NCI-H1092 (cell line): ENCODE measurements at regions not wholly inside any gene's neighbourhood (a gene's known extent, or its start where the extent isn't known, plus 50 kb on each side); places are given as distances from the start of the nearest gene placed in this dataset.
"Not testable (repeated sequence)": the region's sequence is repeated elsewhere in the genome, so short reads cannot be mapped to it uniquely, and the experiment has no call there.

Experiments used
- DNase-seq: peaks from one replicate; lab custom pipeline; 2025; lab: John Stamatoyannopoulos, UW

DNA sequence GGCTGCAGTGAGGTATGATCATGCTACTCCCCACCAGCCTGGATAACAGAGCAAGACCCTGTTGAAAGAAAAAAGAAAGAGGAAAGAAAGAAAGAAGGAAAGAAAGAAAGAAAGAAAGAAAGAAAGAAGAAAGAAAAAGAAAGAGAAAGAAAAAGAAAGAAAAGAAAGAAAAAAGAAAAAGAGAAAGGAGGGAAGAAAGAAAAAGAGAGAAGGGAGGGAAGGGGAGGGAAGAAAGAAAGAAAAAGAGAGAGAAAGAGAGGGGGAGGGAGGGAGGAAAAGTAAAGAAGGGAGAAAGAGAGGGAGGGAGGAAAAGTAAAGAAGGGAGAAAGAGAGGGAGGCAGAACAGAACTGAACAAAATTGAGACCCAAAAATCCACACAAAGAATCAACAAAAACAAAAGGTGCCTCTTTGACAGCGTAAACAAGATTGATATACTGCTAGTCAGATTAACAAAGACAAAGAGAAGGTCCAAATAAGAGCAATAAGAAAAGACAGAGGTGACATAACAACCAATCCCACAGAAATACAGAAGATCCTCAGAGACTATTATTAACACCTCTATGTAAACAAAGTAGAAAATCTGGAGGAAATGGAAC is 293.9 kb upstream of the AMIGO2 start:
- DNase-seq: no peak

DNA sequence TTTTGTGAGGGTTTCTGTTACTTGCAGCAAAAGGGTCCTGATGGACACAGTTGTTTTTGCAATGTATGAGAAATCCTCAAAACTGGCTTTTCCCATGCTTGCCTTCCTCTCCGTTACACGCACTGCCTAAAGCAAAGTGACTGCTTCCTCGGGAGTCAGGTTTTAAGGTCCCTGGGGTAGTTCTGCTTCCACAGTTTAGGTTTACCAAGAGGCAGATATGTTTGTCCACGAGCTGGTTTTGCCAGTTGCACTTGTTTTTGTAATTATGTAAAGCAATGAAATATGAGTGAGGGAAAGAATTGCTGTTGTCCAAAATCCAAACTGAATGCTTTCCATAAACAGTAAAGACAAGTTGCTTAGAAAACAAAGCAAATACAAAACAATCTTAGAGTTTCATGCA is 290.7 kb upstream of the AMIGO2 start:
- DNase-seq: no peak

- DNase-seq: no peak
Measured at GRCh38 chr12:47369085-47369484, 289.3 kb upstream of the AMIGO2 start.

DNA sequence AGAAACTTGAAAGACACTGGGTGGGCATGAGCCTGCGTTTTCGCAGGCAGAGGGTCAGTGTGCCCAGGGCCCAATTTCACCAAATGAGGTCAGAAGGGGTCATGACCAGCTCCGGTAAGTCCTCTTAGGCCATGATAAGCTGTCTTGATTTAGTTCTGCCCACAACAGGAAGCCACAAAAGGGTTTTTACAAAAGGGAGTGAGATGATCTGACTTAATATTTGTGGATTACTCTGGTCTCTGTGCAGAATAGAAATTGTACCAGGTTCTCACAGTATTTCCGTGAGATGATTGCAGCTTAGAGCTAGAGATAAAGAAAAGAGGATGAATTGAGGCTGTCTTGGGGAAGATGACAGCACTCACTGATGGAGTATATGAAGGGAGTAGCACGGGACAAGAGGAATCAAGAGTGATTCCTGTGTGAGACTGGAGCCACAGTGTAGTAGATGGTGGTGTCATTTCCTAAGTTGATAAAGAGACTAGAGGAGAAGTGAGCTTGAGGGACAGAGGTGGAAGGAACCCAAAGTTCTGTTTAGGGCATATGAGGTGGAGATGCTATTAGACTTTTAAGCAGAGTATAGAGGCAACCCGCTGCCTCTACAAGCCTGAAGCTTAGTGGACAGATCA is 288.3 kb upstream of the AMIGO2 start:
- DNase-seq: no peak

- no peak for DNase-seq
Measured at GRCh38 chr12:47366579-47366978, 286.8 kb upstream of the AMIGO2 start.

GRCh38 chr12:47366157-47366556 is 286.4 kb upstream of the AMIGO2 start:
- DNase-seq: no peak

DNA sequence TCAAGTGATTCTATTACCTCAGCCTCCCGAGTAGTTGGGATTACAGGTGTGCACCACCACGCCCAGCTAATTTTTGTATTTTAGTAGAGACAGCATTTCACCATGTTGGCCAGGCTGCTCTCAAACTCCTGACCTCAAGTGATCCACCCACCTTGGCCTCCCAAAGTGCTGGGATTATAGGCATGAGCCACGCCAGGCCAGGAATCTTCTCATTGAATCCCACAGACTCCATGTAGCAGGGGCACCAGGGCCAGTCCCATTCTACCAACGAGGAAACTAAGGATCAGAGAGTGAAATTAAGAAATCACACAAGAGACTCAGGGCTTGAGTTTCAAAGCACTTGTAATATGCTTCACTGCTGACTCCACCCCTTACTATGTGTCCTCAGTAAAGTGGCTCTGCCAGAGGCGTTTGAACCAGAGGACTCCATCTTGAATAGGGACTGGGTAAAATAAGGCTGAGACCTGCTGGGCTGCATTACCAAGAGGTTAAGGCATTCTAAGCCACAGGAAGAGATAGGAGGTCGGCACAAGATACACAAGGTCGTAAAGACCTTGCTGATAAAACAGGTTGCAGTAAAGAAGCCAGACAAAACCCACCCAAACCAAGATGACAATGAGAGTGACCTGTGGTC is 285.8 kb upstream of the AMIGO2 start:
- DNase-seq: not testable (repeated sequence)

- no peak for DNase-seq
Measured at GRCh38 chr12:47364261-47364660, 284.5 kb upstream of the AMIGO2 start.

GRCh38 chr12:47362126-47362705 is 282.5 kb upstream of the AMIGO2 start:
- no peak for DNase-seq

DNA sequence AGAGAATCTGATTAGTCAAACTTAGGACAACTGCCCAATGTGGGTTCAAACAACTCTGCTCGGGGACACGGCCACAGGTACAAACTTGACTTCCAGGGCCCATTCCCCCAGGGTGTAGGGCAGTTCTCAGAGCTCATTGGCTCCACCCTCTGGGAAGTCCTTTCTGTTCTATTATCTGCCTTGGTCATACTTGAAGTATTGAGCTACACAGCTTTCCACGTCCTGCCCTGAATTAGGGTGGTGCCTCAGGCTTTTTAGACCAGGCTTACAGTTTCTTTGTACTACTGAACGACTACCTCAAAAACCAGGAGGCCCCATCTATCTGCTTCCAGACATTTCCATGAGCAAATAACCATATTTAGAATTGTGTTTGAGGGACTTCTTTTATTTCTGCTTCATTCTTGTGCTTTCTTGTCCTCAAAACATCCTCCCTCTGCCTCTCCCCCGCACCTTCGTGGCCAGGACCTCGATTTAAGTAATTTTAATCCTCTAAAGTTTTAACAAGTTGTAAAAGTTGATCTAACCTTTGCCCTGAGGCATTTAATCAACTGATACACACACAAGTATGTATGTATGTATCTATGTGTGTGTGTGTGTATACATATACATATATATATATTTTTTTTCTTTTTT is 281.7 kb upstream of the AMIGO2 start:
- no peak for DNase-seq

- no peak for DNase-seq
Measured at GRCh38 chr12:47360771-47361388, 281.1 kb upstream of the AMIGO2 start.

DNA sequence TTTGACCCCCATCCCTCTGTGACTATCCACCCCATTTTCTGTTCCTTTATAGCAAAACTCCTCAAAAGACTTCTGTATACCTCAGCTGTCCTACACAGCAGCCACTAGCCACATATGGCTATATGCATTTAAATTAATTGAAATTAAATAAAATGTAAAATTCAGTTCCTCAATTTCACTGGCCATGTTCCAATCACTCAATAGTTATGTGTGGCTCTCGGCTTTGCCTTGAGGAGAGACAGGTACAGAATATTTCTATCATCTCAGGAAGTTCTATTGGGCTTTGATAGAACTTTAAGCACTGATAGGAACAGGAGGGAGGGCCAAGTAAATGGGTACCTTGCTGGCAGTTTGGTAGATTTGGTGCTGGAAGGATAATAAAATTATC is 280.3 kb upstream of the AMIGO2 start:
- no peak for DNase-seq

GRCh38 chr12:47359310-47360092 is 279.7 kb upstream of the AMIGO2 start:
- no peak for DNase-seq

DNA sequence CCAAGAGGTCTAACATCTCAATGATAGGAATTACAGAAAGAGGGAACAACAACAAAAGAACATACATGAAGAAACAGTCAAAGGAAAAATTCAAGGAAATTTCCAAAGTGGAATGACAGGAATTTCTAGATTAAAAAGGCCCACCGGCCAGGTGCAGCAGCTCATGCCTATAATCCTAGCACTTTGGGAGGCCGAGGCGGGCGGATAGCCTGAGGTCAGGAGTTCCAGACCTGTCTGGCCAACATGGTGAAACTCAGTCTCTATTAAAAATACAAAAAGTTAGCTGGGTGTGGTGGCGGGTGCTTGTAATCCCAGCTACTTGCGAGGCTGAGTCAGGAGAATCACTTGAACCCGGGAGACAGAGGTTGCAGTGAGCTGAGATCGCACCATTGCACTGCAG is 277.2 kb upstream of the AMIGO2 start:
- not testable (repeated sequence) for DNase-seq

DNA sequence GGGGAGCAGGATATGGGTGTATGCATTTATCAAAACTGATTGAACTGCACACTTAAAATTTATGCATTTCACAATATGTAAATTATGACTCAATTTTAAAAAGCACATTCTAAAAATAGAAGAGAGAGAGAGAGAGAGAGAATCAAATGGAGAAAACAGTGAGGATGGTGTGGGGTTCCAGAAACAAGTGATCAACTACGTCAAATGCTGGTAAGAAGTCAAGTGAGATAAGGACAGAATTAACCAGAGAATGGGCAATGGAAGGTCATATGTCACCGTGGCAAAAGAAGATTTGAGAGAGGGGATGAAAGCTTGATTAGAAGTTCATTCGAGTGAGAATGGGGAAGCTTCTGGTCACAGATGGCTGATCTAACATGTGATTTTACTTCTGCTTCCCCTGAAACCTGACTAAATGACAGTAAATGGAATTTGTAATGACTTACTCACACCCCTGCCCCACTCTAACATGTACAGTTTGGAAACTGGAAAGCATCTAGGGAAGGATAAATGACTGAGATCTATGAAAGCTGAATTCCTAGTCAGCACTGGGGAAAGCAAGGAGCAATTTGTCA is 276.5 kb upstream of the AMIGO2 start:
- DNase-seq: no peak

DNA sequence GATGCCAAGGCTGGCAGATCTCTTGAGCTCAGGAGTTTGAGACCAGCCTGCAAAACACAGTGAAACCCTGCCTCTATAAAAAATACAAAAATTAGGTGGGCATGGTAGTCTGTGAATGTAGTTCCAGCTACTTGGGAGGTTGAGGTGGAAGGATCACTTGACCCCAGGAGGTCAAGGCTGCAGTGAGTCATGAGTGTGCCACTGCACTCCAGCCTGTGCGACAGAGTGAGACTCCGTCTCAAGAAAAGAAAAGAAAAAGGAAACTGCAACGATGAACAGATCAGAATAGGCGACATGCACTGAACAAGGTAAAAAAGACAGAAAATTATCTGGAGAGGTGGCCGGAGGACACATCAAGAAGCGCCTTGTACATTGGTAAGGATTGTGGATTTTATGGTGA is 273.7 kb upstream of the AMIGO2 start:
- DNase-seq: no peak

DNA sequence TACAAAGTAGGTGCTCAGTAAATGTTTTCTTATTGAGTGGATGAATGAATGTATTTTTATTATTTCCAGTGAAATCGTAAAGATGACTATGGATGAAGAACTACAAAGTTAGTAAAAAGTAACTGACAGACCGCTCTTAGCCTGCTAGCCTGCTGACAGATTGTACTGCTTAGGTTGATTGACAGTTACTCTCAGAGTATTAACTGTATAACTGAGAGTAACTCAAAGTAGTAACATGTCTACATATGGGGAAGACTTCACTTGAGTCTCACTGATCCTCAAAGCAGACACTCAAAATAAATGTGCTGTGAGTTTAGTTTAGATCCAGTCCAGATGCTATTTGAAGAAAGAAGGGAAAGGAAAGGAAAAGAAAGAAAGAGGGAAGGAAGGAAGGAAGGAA is 272.3 kb upstream of the AMIGO2 start:
- no peak for DNase-seq

DNA sequence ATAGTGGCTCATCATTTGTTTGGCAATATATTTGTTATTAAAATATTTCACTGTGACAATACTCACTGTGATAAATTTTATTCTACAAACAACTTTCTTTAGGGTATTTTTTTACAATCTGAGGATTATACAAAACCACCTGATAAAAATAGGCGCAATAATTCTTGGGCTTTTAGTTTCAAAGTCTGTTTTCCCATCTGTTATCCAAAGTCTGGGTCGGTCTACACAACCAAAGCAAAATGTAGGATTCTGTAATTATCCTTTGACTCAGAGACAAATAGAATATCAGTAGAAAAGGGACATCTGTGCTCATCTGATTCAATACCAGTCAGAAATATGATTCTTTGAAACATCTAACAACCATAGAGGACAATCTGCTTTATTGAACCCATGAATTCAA is 271.8 kb upstream of the AMIGO2 start:
- no peak for DNase-seq

DNA sequence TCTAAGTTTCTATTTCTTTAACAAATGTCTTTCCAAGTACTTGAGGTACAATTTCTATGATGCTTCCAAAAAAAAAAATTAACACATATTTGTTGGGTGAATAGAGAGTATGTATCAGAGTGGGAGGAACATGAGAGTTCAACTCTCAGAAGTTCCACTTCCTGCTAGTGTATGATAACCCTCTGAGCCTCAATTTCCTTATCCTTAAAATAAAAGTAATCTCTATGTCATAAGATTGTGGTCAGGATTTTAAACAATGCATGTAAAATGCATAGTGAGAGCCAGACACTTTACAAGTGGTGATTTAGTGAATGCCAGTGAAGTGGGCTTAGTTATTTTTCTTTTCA is 270.3 kb upstream of the AMIGO2 start:
- no peak for DNase-seq

DNA sequence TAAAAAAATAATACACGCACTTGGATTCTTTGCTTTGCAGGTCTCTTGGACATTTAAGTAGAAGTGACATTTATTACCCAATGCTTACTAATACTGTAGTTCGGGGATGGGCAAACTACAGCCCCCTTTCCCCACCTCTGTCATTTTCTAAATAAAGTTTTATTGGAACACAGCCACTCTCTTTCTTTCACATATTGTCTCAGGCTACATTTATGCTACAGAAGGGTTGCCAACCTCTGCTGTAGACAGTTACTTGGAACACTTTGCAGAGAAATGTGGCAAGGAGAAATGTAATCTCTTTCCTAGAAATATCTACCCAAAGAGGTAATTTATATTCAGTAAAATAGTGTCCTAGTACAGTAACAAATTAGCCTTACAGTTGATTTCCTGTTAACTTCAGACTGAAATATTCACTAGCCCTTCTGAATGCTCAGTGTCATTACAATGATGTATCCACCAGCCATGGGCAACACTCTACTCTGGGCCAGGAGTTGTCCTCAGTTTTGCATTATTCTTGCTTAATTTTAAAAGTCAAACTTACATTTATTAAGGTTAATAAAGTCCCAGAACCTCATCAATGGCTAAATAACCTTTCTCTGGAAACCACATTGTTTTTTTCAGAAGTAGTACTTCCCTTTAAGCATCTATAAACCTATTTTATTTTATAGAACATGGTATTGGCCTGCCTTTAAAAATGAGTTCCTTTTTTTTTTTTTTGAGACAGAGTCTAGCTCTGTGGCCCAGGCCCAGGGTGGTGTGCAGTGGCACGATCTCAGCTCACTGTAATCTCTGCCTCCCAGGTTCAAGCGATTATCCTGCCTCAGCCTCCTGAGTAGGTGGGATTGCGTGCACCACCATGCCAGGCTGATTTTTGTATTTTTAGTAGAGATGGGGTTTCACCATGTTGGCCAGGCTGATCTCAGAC is 269.6 kb upstream of the AMIGO2 start:
- DNase-seq: no peak
